IMR-90 (cell line): ENCODE measurements at regions not wholly inside any gene's neighbourhood (a gene's known extent, or its start where the extent isn't known, plus 50 kb on each side); places are given as distances from the start of the nearest gene placed in this dataset.

Experiments used
- ATAC-seq: fragments of 200-7000 bp; cut with Tn5 transposase; 2 replicates; pipeline ENCODE4 v1.9.1; 2020; ENCODE audit warnings: low read depth, mild to moderate bottlenecking, moderate library complexity
- BruUV-seq: library from RNA; stranded (reverse); fragments of 400-500 nt; replicated peaks from 2 replicates; lab custom pipeline; 2021; lab: Mats Ljungman, UMichigan
- CTCF ChIA-PET: fragments of 300-600 bp; formaldehyde crosslinking; extraction: SDS; loops from one replicate; lab custom pipeline; 2021; ENCODE audit warnings: antibody characterized with exemption; lab: Yijun Ruan, JAX
- POLR2A ChIA-PET: fragments of 300-600 bp; sonication (Branson Sonifier 250); formaldehyde crosslinking; loops from one replicate; lab custom pipeline; 2022; ENCODE audit warnings: antibody characterized with exemption; ENCODE audit not compliant: unreplicated experiment; lab: Charles Lee
- DNase-seq: peaks from one replicate; pipeline ENCODE4 v3.0.0; 2013
- H2AFZ ChIP-seq: replicated peaks from 2 replicates; pipeline ENCODE3; 2013; ENCODE audit warnings: low read length, mild to moderate bottlenecking; ENCODE audit not compliant: poor library complexity
- H2AK5ac ChIP-seq: 2 replicates; pipeline ENCODE4 v1.6.1; 2013; ENCODE audit warnings: low read depth, low read length, inconsistent platforms
- H2AK9ac ChIP-seq: replicated peaks from 2 replicates; pipeline ENCODE3; 2013; ENCODE audit warnings: mild to moderate bottlenecking, low read depth, low read length, moderate library complexity; ENCODE audit not compliant: poor library complexity
- H2BK120ac ChIP-seq: 2 replicates; pipeline ENCODE4 v1.6.1; 2013; ENCODE audit warnings: low read depth, low read length, inconsistent platforms
- H2BK15ac ChIP-seq: 3 replicates; pipeline ENCODE4 v1.6.1; 2013; ENCODE audit warnings: low read depth, low read length, inconsistent platforms
- H2BK20ac ChIP-seq: 2 replicates; pipeline ENCODE4 v1.6.1; 2013; ENCODE audit warnings: low read depth, mild to moderate bottlenecking, inconsistent platforms, low read length, moderate library complexity
- H2BK5ac ChIP-seq: 2 replicates; pipeline ENCODE4 v1.6.1; 2013; ENCODE audit warnings: mild to moderate bottlenecking, low read depth, low read length, inconsistent platforms; ENCODE audit not compliant: poor library complexity, severe bottlenecking
- H3K14ac ChIP-seq: replicated peaks from 2 replicates; pipeline ENCODE4 v1.6.1; 2013; ENCODE audit warnings: low read depth, low read length, inconsistent platforms
- H3K18ac ChIP-seq: 2 replicates; pipeline ENCODE4 v1.6.1; 2013; ENCODE audit warnings: low read depth, low read length, control low read depth
- H3K23ac ChIP-seq: 2 replicates; pipeline ENCODE4 v1.6.1; 2013; ENCODE audit warnings: low read depth, low read length, inconsistent platforms
- H3K27ac ChIP-seq: 2 replicates; pipeline ENCODE4 v1.5.1; 2013; ENCODE audit warnings: mild to moderate bottlenecking, control low read depth, low read length; ENCODE audit not compliant: insufficient read depth
- H3K27me3 ChIP-seq: 2 replicates; pipeline ENCODE4 v1.6.1; 2013; ENCODE audit warnings: low read length; ENCODE audit not compliant: control insufficient read depth, insufficient read depth
- H3K36me3 ChIP-seq: 2 replicates; pipeline ENCODE4 v1.6.1; 2013; ENCODE audit warnings: low read length, mixed read lengths; ENCODE audit not compliant: control insufficient read depth, insufficient read depth
- H3K4ac ChIP-seq: 2 replicates; pipeline ENCODE4 v1.6.1; 2013; ENCODE audit warnings: low read depth, low read length, inconsistent platforms
- H3K4me1 ChIP-seq: 2 replicates; pipeline ENCODE4 v1.6.1; 2013; ENCODE audit warnings: low read length, mixed read lengths; ENCODE audit not compliant: control insufficient read depth, insufficient read depth
- H3K4me2 ChIP-seq: 2 replicates; pipeline ENCODE4 v1.6.1; 2013; ENCODE audit warnings: low read depth, mild to moderate bottlenecking, control low read depth, low read length, moderate library complexity
- H3K4me3 ChIP-seq: 2 replicates; pipeline ENCODE4 v1.5.1; 2013; ENCODE audit warnings: low read depth, mild to moderate bottlenecking, control low read depth, low read length, moderate library complexity; ENCODE audit not compliant: insufficient read depth
- H3K56ac ChIP-seq: 2 replicates; pipeline ENCODE4 v1.6.1; 2013; ENCODE audit warnings: low read length, inconsistent platforms; ENCODE audit not compliant: insufficient read depth; ENCODE audit errors: extremely low read depth
- H3K79me1 ChIP-seq, 2 experiments: 2 replicates each; pipeline ENCODE4 v1.6.1; 2013; ENCODE audit warnings: low read length in 2 of 2, inconsistent platforms in 1 of 2, low read depth in 1 of 2
- H3K9ac ChIP-seq: 2 replicates; pipeline ENCODE4 v1.6.1; 2013; ENCODE audit warnings: low read depth, low read length, control low read depth
- H3K9me1 ChIP-seq: 2 replicates; pipeline ENCODE4 v1.6.1; 2013; ENCODE audit warnings: low read length, inconsistent platforms; ENCODE audit not compliant: insufficient read depth
- H3K9me3 ChIP-seq: 2 replicates; pipeline ENCODE4 v1.6.1; 2013; ENCODE audit warnings: low read length; ENCODE audit not compliant: control insufficient read depth, insufficient read depth
- H4K20me1 ChIP-seq: 2 replicates; pipeline ENCODE4 v1.6.1; 2013; ENCODE audit warnings: low read length, inconsistent platforms; ENCODE audit not compliant: insufficient read depth
- H4K5ac ChIP-seq: 2 replicates; pipeline ENCODE4 v1.6.1; 2013; ENCODE audit warnings: mild to moderate bottlenecking, low read depth, low read length, control low read depth
- H4K8ac ChIP-seq, 2 experiments: 2 replicates each; pipeline ENCODE4 v1.6.1; 2013; ENCODE audit warnings: low read depth in 2 of 2, low read length in 2 of 2, control low read depth in 1 of 2, inconsistent platforms in 1 of 2
- H4K91ac ChIP-seq: 2 replicates; pipeline ENCODE4 v1.6.1; 2013; ENCODE audit warnings: low read depth, low read length, inconsistent platforms; ENCODE audit not compliant: insufficient read depth
- MAFK ChIP-seq: IDR thresholded peaks from 2 replicates; pipeline ENCODE4 v1.6.1; 2012; ENCODE audit warnings: low read depth, low read length, improper control_type of control experiment
- WGBS, 2 experiments: methylation state at CpG; one replicate each; pipeline versions ENCODE4 v1.1.5 to v1.1.7; 2013; ENCODE audit warnings: missing lambda C conversion rate in 2 of 2; ENCODE audit not compliant: insufficient read length in 1 of 2; ENCODE audit errors: extremely low coverage in 2 of 2; 5-methylcytosine and 5-hydroxymethylcytosine counted together
- dilution Hi-C: fragments of 300-500 bp; cut with HindIII; formaldehyde crosslinking; loops from one replicate; pipeline ENCODE4 v1.14.3; 2018; ENCODE audit warnings: low sequenced_read_pairs; ENCODE audit not compliant: unreplicated experiment
- in situ Hi-C: fragments of 300-500 bp; cut with MboI; formaldehyde crosslinking; loops from 3 replicates; pipeline ENCODE4 v1.14.3; 2019; ENCODE audit warnings: low sequenced_read_pairs, inconsistent platforms, mixed read lengths
- intact Hi-C: fragments of 100-400 bp; cut with micrococcal nuclease; formaldehyde crosslinking; loops from 2 replicates; pipeline ENCODE4 v1.10.0; 2022

GRCh38 chr5:74261866-74262265, 378.7 kb downstream of the ENC1 start:
- POLR2A ChIA-PET: interaction anchor here (0.6 kb wide), 1 partner anchor 36 kb away, joined by 3 read pairs; no protein-coding TSS in a partner anchor
- WGBS, 2 experiments: 100% methylated on average over 1 of the region's 3 CpGs; no CpG with 5 or more reads in 1 of the 2 experiments
- no peak overlapping the region for H2AFZ ChIP-seq

More at GRCh38 chr5:74261866-74262265, 378.7 kb downstream of the ENC1 start:
- Histone ChIP-seq H2BK5ac (no peak overlapping the region), H2BK15ac (no peak overlapping the region), H3K79me1 (no peaks in the 10 kb centered on the region), H3K9ac (no peak overlapping the region), H4K20me1 (no peaks in the 10 kb centered on the region), H3K18ac (no peak overlapping the region), H3K23ac (no peak overlapping the region), H3K4me3 (no peak overlapping the region), H2BK120ac (no peak overlapping the region), H3K4me2 (no peak overlapping the region), H3K9me3 (no peaks in the 10 kb centered on the region), H3K14ac (no peak overlapping the region), H2AK9ac (no peak overlapping the region), H3K9me1 (no peaks in the 10 kb centered on the region), H3K56ac (no peak overlapping the region), H2AK5ac (no peak overlapping the region), H3K27me3 (peaks cover 2% of the 10 kb centered on the region), H4K91ac (no peak overlapping the region), H3K27ac (no peak overlapping the region), H4K5ac (no peak overlapping the region), H4K8ac (no peak overlapping the region), H3K4me1 (no peaks in the 10 kb centered on the region; the same call in 1 of the 2 replicates), H3K4ac (no peak overlapping the region), H2BK20ac (no peak overlapping the region), H3K36me3 (no peaks in the 10 kb centered on the region)
- CTCF ChIA-PET: no interaction called here
- ATAC-seq (no peak), DNase-seq (peak; percentile 20)
- dilution Hi-C loops: no loop called here
- in situ Hi-C loops: no loop called here
- TF ChIP-seq MAFK: no peak
- intact Hi-C loops: no loop called here
- no TSS peak for BruUV-seq
